Neural cell (in vitro differentiated cells): ENCODE measurements at regions not wholly inside any gene's neighbourhood (a gene's known extent, or its start where the extent isn't known, plus 50 kb on each side); places are given as distances from the start of the nearest gene placed in this dataset.

Source experiments
- H2AFZ ChIP-seq: fragments of 200-600, 300-800 bp; sonication (generic), shearing (Covaris generic); 2 replicates; pipeline ENCODE4 v1.6.0; 2014; ENCODE audit warnings: low read depth, mild to moderate bottlenecking, antibody characterized with exemption, low read length, moderate library complexity
- H3F3A ChIP-seq: fragments of 200-600 bp; shearing (Covaris generic); 2 replicates; pipeline ENCODE4 v1.6.1; 2016; ENCODE audit warnings: mild to moderate bottlenecking, moderate library complexity, mixed read lengths, antibody characterized with exemption, low read length; ENCODE audit not compliant: insufficient read depth, poor library complexity, severe bottlenecking
- H3K27ac ChIP-seq: fragments of 200-600, 300-800 bp; sonication (generic), shearing (Covaris generic); 2 replicates; pipeline ENCODE4 v1.5.1; 2014; ENCODE audit warnings: mild to moderate bottlenecking, low read length, moderate library complexity
- H3K27me3 ChIP-seq: fragments of 300-800, 200-600 bp; sonication (generic), shearing (Covaris generic); 2 replicates; pipeline ENCODE4 v1.6.0; 2014; ENCODE audit warnings: mild to moderate bottlenecking, low read depth, low read length, moderate library complexity; ENCODE audit not compliant: insufficient read depth
- H3K36me3 ChIP-seq: fragments of 300-800, 200-600 bp; sonication (generic), shearing (Covaris generic); 2 replicates; pipeline ENCODE4 v1.5.1; 2014; ENCODE audit warnings: mild to moderate bottlenecking, antibody characterized with exemption, low read length, moderate library complexity; ENCODE audit not compliant: insufficient read depth
- H3K4me2 ChIP-seq: fragments of 300-800, 200-600 bp; sonication (generic), shearing (Covaris generic); 2 replicates; pipeline ENCODE4 v1.6.0; 2014; ENCODE audit warnings: mild to moderate bottlenecking, low read length
- H3K4me3 ChIP-seq: fragments of 300-800, 200-600 bp; sonication (generic), shearing (Covaris generic); 2 replicates; pipeline ENCODE4 v1.5.1; 2014; ENCODE audit warnings: mild to moderate bottlenecking, low read length, moderate library complexity
- H3K79me2 ChIP-seq: fragments of 200-600 bp; shearing (Covaris generic); replicated peaks from 2 replicates; pipeline ENCODE4 v1.6.0; 2014; ENCODE audit warnings: mild to moderate bottlenecking, low read length, moderate library complexity; ENCODE audit not compliant: insufficient read depth
- H3K9ac ChIP-seq: fragments of 300-800, 200-600 bp; sonication (generic), shearing (Covaris generic); 2 replicates; pipeline ENCODE4 v1.6.1; 2016; ENCODE audit warnings: mild to moderate bottlenecking, low read length, mixed read lengths
- H3K9me2 ChIP-seq: fragments of 200-600 bp; shearing (Covaris generic); 2 replicates; pipeline ENCODE4 v1.6.1; 2016; ENCODE audit warnings: mild to moderate bottlenecking, low read length, mixed read lengths; ENCODE audit not compliant: insufficient read depth
- H3K9me3 ChIP-seq: fragments of 200-600, 300-800 bp; sonication (generic), shearing (Covaris generic); 2 replicates; pipeline ENCODE4 v1.6.1; 2016; ENCODE audit warnings: mild to moderate bottlenecking, mixed run types, low read length, moderate library complexity, mixed read lengths
- H4K20me1 ChIP-seq: fragments of 200-600 bp; shearing (Covaris generic); 2 replicates; pipeline ENCODE4 v1.6.1; 2016; ENCODE audit warnings: mild to moderate bottlenecking, mixed run types; ENCODE audit not compliant: insufficient read depth
- CTCF ChIP-seq: fragments of 450-650 bp; IDR thresholded peaks from 2 replicates; pipeline ENCODE4 v1.5.1; 2014; ENCODE audit warnings: antibody characterized with exemption, mild to moderate bottlenecking, moderate library complexity; ENCODE audit not compliant: poor library complexity, severe bottlenecking
- EP300 ChIP-seq: fragments of 450-650 bp; conservative IDR thresholded peaks from 2 replicates; pipeline ENCODE4 v1.6.1; 2014; ENCODE audit warnings: antibody characterized with exemption, mild to moderate bottlenecking, moderate library complexity; ENCODE audit not compliant: poor library complexity, severe bottlenecking
- EZH2 ChIP-seq: fragments of 200-600, 300-800 bp; shearing (Covaris generic), sonication (generic); IDR thresholded peaks from 2 replicates; pipeline ENCODE4 v1.6.1; 2014; ENCODE audit warnings: antibody characterized with exemption, low read length, borderline replicate concordance, mild to moderate bottlenecking; ENCODE audit not compliant: insufficient read depth, poor library complexity, severe bottlenecking
- MXI1 ChIP-seq: fragments of 450-650 bp; conservative IDR thresholded peaks from 2 replicates; pipeline ENCODE4 v1.6.1; 2014; ENCODE audit warnings: antibody characterized with exemption, mild to moderate bottlenecking; ENCODE audit not compliant: poor library complexity, severe bottlenecking
- POLR2AphosphoS5 ChIP-seq: IDR thresholded peaks from 2 replicates; pipeline ENCODE4 v1.6.1; 2012
- RAD21 ChIP-seq: fragments of 450-650 bp; conservative IDR thresholded peaks from 2 replicates; pipeline ENCODE4 v1.6.1; 2014; ENCODE audit warnings: antibody characterized with exemption, mild to moderate bottlenecking, moderate library complexity
- SMC3 ChIP-seq: fragments of 450-650 bp; conservative IDR thresholded peaks from 2 replicates; pipeline ENCODE4 v1.6.1; 2014; ENCODE audit warnings: antibody characterized with exemption, mild to moderate bottlenecking, moderate library complexity; ENCODE audit not compliant: poor library complexity
- TAF1 ChIP-seq: IDR thresholded peaks from 2 replicates; pipeline ENCODE4 v1.6.1; 2012; ENCODE audit warnings: low read depth
- TF ChIP-seq, protein P1 (sequence below): IDR thresholded peaks from 2 replicates; pipeline ENCODE4 v1.6.1; 2012; ENCODE audit warnings: borderline replicate concordance

GRCh38 chrX:13432414-13433297 lies 112.8 kb upstream of the ATXN3L start:
- Histone ChIP-seq H4K20me1 (no peaks in the 10 kb centered on the region), H3K27me3 (no peaks in the 10 kb centered on the region), H3F3A (no peaks in the 10 kb centered on the region), H3K79me2 (no peaks in the 10 kb centered on the region), H3K4me3 (no peak overlapping the region), H3K4me2 (no peak overlapping the region), H3K9me3 (no peaks in the 10 kb centered on the region), H2AFZ (no peak overlapping the region), H3K36me3 (no peaks in the 10 kb centered on the region), H3K9ac (no peak overlapping the region), H3K27ac (no peak overlapping the region), H3K9me2 (no peaks in the 10 kb centered on the region)
- TF ChIP-seq POLR2AphosphoS5 (no peak), CTCF (no peak), TAF1 (no peak), EP300 (no peak), SMC3 (no peak), RAD21 (no peak), MXI1 (no peak), EZH2 (no peak)
- TF ChIP-seq, protein P1, sequence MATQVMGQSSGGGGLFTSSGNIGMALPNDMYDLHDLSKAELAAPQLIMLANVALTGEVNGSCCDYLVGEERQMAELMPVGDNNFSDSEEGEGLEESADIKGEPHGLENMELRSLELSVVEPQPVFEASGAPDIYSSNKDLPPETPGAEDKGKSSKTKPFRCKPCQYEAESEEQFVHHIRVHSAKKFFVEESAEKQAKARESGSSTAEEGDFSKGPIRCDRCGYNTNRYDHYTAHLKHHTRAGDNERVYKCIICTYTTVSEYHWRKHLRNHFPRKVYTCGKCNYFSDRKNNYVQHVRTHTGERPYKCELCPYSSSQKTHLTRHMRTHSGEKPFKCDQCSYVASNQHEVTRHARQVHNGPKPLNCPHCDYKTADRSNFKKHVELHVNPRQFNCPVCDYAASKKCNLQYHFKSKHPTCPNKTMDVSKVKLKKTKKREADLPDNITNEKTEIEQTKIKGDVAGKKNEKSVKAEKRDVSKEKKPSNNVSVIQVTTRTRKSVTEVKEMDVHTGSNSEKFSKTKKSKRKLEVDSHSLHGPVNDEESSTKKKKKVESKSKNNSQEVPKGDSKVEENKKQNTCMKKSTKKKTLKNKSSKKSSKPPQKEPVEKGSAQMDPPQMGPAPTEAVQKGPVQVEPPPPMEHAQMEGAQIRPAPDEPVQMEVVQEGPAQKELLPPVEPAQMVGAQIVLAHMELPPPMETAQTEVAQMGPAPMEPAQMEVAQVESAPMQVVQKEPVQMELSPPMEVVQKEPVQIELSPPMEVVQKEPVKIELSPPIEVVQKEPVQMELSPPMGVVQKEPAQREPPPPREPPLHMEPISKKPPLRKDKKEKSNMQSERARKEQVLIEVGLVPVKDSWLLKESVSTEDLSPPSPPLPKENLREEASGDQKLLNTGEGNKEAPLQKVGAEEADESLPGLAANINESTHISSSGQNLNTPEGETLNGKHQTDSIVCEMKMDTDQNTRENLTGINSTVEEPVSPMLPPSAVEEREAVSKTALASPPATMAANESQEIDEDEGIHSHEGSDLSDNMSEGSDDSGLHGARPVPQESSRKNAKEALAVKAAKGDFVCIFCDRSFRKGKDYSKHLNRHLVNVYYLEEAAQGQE = no peak

DNA sequence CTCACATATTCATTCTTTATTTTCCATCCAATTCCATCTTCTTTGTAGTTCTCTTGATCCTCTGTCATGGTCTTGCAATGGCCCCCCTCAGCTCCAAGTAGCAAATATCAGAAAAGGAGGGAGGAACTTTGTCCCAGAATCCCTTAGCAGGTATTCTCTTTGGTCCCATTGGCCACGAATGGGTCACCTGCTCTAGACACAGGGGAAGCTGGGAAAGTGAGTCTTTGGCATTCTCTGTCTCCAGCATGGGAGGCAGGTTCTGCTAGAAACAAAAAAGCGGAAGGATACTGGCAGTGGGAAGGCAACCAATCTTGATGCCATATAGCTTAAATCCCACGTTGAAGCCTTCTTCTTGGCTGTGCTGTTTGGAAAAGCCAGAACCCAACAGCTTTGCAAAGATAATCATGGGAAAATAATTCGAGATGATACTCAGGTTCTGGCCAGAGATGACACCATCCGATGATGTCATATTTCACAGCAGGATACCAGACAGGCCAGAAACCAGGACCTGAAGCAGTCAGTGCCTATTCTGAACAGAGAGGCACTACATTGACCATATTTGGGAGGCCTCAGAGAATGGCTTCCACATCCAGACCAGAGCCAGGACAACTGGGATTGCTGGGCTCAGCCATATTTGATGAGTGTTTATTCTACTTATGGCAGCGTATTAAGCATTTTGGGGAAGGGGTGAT lies 110.4 kb upstream of the ATXN3L start:
- no peaks in the 10 kb centered on the region for H3K9me2 ChIP-seq
- H2AFZ ChIP-seq = no peak overlapping the region
- H3K9ac ChIP-seq = no peak overlapping the region
- no peaks in the 10 kb centered on the region for H3F3A ChIP-seq
- no peaks in the 10 kb centered on the region for H3K79me2 ChIP-seq
- TF ChIP-seq TAF1 (no peak), MXI1 (no peak), EZH2 (no peak), SMC3 (no peak), POLR2AphosphoS5 (no peak), RAD21 (no peak), CTCF (no peak), EP300 (no peak)
- TF ChIP-seq, protein P1 = no peak
- H3K4me2 ChIP-seq = no peak overlapping the region
- no peaks in the 10 kb centered on the region for H3K9me3 ChIP-seq
- H3K27ac ChIP-seq = no peak overlapping the region
- H3K27me3 ChIP-seq = no peaks in the 10 kb centered on the region
- H3K36me3 ChIP-seq = no peaks in the 10 kb centered on the region
- H3K4me3 ChIP-seq = no peak overlapping the region
- H4K20me1 ChIP-seq = no peaks in the 10 kb centered on the region
